ENCODE measurements at regions not wholly inside any gene's neighbourhood (a gene's known extent, or its start where the extent isn't known, plus 50 kb on each side); places are given as distances from the start of the nearest gene placed in this dataset.

DNA sequence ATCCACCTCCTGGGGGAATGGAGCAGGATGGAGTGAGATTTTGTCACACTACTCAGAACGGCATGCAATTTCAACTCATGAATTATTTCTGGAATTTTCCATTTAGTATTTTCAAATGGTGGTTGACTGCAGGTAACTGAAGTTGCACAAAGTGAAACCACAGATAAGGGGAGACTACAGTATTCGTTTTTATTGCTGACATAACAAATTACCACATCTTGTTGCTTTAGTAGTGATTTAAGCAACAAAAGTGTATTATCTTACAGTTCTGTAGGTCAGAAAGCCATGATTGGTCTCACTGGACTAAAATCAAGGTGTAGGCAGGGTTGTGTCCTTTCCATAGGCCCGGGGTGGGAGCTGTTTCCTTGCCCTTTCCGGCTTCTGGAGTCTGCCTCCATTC is 133.4 kb upstream of the B3GAT2 start:
- no peak for TF ChIP-seq EZH2phosphoT487 (IDR thresholded peaks at IDR 0.05; ENCODE audit: low read depth)
- TF ChIP-seq, protein P1, sequence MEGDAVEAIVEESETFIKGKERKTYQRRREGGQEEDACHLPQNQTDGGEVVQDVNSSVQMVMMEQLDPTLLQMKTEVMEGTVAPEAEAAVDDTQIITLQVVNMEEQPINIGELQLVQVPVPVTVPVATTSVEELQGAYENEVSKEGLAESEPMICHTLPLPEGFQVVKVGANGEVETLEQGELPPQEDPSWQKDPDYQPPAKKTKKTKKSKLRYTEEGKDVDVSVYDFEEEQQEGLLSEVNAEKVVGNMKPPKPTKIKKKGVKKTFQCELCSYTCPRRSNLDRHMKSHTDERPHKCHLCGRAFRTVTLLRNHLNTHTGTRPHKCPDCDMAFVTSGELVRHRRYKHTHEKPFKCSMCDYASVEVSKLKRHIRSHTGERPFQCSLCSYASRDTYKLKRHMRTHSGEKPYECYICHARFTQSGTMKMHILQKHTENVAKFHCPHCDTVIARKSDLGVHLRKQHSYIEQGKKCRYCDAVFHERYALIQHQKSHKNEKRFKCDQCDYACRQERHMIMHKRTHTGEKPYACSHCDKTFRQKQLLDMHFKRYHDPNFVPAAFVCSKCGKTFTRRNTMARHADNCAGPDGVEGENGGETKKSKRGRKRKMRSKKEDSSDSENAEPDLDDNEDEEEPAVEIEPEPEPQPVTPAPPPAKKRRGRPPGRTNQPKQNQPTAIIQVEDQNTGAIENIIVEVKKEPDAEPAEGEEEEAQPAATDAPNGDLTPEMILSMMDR (IDR thresholded peaks at IDR 0.05; ENCODE audit: low read depth, low read length) = no peak
